ENCODE measurements at regions not wholly inside any gene's neighbourhood (a gene's known extent, or its start where the extent isn't known, plus 50 kb on each side); places are given as distances from the start of the nearest gene placed in this dataset.

GRCh38 chr2:204223046-204223445, 286.5 kb downstream of the ICOS start:
- no peak overlapping the region for H2AFZ ChIP-seq (ENCODE audit: low read depth, low read length, severe bottlenecking)
- H3K27me3 ChIP-seq (ENCODE audit: low read length), result no peaks in the 10 kb centered on the region
- H3K4me3 ChIP-seq (ENCODE audit: insufficient read depth, low read length, poor library complexity, severe bottlenecking), result no peak overlapping the region
- TF ChIP-seq CTCF (IDR thresholded peaks at IDR 0.05; ENCODE audit: insufficient read depth, low read length, poor library complexity, severe bottlenecking) (no peak), EZH2phosphoT487 (conservative IDR thresholded peaks at IDR 0.05; ENCODE audit: low read length) (no peak)
- H3K36me3 ChIP-seq (ENCODE audit: low read length), result no peaks in the 10 kb centered on the region
- no peaks in the 10 kb centered on the region for H3K9me2 ChIP-seq (replicated peaks; ENCODE audit: insufficient read depth, low read length)
- H3K9me3 ChIP-seq (ENCODE audit: insufficient read depth, low read length), result no peaks in the 10 kb centered on the region
- H3K9ac ChIP-seq (ENCODE audit: low read length), result no peak overlapping the region
- no peaks in the 10 kb centered on the region for H3F3A ChIP-seq (ENCODE audit: insufficient read depth)
- H3K27ac ChIP-seq (ENCODE audit: low read depth, low read length), result no peak overlapping the region
- H3K79me2 ChIP-seq (ENCODE audit: insufficient read depth, low read length), result no peaks in the 10 kb centered on the region
- H3K4me2 ChIP-seq (ENCODE audit: low read depth, low read length, poor library complexity, severe bottlenecking), result no peak overlapping the region
- H4K20me1 ChIP-seq (ENCODE audit: low read depth, low read length), result no peaks in the 10 kb centered on the region

GRCh38 chr2:204223544-204223943, 287.0 kb downstream of the ICOS start:
- no peaks in the 10 kb centered on the region for H3K27me3 ChIP-seq (ENCODE audit: low read length)
- no peaks in the 10 kb centered on the region for H3K9me3 ChIP-seq (ENCODE audit: insufficient read depth, low read length)
- H3K36me3 ChIP-seq (ENCODE audit: low read length), result no peaks in the 10 kb centered on the region
- no peak overlapping the region for H3K9ac ChIP-seq (ENCODE audit: low read length)
- H3K27ac ChIP-seq (ENCODE audit: low read depth, low read length), result no peak overlapping the region
- no peak overlapping the region for H3K4me2 ChIP-seq (ENCODE audit: low read depth, low read length, poor library complexity, severe bottlenecking)
- no peak for TF ChIP-seq CTCF (IDR thresholded peaks at IDR 0.05; ENCODE audit: insufficient read depth, low read length, poor library complexity, severe bottlenecking)
- TF ChIP-seq EZH2phosphoT487 (conservative IDR thresholded peaks at IDR 0.05; ENCODE audit: low read length), result no peak
- no peaks in the 10 kb centered on the region for H4K20me1 ChIP-seq (ENCODE audit: low read depth, low read length)
- H2AFZ ChIP-seq (ENCODE audit: low read depth, low read length, severe bottlenecking), result no peak overlapping the region
- no peak overlapping the region for H3K4me3 ChIP-seq (ENCODE audit: insufficient read depth, low read length, poor library complexity, severe bottlenecking)
- H3F3A ChIP-seq (ENCODE audit: insufficient read depth), result no peaks in the 10 kb centered on the region
- no peaks in the 10 kb centered on the region for H3K9me2 ChIP-seq (replicated peaks; ENCODE audit: insufficient read depth, low read length)
- no peaks in the 10 kb centered on the region for H3K79me2 ChIP-seq (ENCODE audit: insufficient read depth, low read length)

GRCh38 chr2:204225671-204226073, 289.1 kb downstream of the ICOS start:
- Histone ChIP-seq H3K9ac (ENCODE audit: low read length) (no peak overlapping the region), H3K9me3 (ENCODE audit: insufficient read depth, low read length) (no peaks in the 10 kb centered on the region)
- TF ChIP-seq EZH2phosphoT487 (conservative IDR thresholded peaks at IDR 0.05; ENCODE audit: low read length) (no peak), CTCF (IDR thresholded peaks at IDR 0.05; ENCODE audit: insufficient read depth, low read length, poor library complexity, severe bottlenecking) (no peak)

More at GRCh38 chr2:204225671-204226073, 289.1 kb downstream of the ICOS start:
- Histone ChIP-seq H3F3A (ENCODE audit: insufficient read depth) (no peaks in the 10 kb centered on the region), H3K4me3 (ENCODE audit: insufficient read depth, low read length, poor library complexity, severe bottlenecking) (no peak overlapping the region), H3K9me2 (replicated peaks; ENCODE audit: insufficient read depth, low read length) (no peaks in the 10 kb centered on the region), H3K27me3 (ENCODE audit: low read length) (no peaks in the 10 kb centered on the region), H3K79me2 (ENCODE audit: insufficient read depth, low read length) (no peaks in the 10 kb centered on the region), H2AFZ (ENCODE audit: low read depth, low read length, severe bottlenecking) (no peak overlapping the region), H3K36me3 (ENCODE audit: low read length) (no peaks in the 10 kb centered on the region), H4K20me1 (ENCODE audit: low read depth, low read length) (no peaks in the 10 kb centered on the region), H3K27ac (ENCODE audit: low read depth, low read length) (no peak overlapping the region), H3K4me2 (ENCODE audit: low read depth, low read length, poor library complexity, severe bottlenecking) (no peak overlapping the region)
